Natural killer cell (primary cell): ENCODE measurements at regions not wholly inside any gene's neighbourhood (a gene's known extent, or its start where the extent isn't known, plus 50 kb on each side); places are given as distances from the start of the nearest gene placed in this dataset.
"Not testable (repeated sequence)": the region's sequence is repeated elsewhere in the genome, so short reads cannot be mapped to it uniquely, and the experiment has no call there.

ENCODE experiments used
- ATAC-seq, 3 donors: fragments of 150-1000 bp in 2 of 3; fragments of 200-7000 bp in 1 of 3; cut with Tn5 transposase; 1 replicate in 1 of 3; 2 replicates in 2 of 3; pipeline ENCODE4 v1.10.0; 2021; ENCODE audit warnings: mild to moderate bottlenecking in 2 of 3, moderate library complexity in 2 of 3
- DNase-seq, 2 donors: peaks; one replicate each; pipeline versions ENCODE4 v3.0.0 to v3.0.0-alpha.2; 2013 to 2021; ENCODE audit warnings: mixed read lengths in 1 of 2
- H3K27ac ChIP-seq: one replicate; pipeline ENCODE4 v1.5.1; 2013; ENCODE audit warnings: mild to moderate bottlenecking, low read length
- H3K27me3 ChIP-seq: one replicate; pipeline ENCODE4 v1.6.1; 2013; ENCODE audit warnings: low read length; ENCODE audit not compliant: control insufficient read depth, insufficient read depth
- H3K36me3 ChIP-seq: one replicate; pipeline ENCODE4 v1.6.1; 2013; ENCODE audit warnings: low read length; ENCODE audit not compliant: control insufficient read depth, insufficient read depth
- H3K4me1 ChIP-seq: one replicate; pipeline ENCODE4 v1.6.1; 2013; ENCODE audit warnings: low read length; ENCODE audit not compliant: control insufficient read depth, insufficient read depth
- H3K4me3 ChIP-seq: one replicate; pipeline ENCODE4 v1.5.1; 2013; ENCODE audit warnings: low read length
- H3K9me3 ChIP-seq: one replicate; pipeline ENCODE4 v1.6.1; 2013; ENCODE audit warnings: low read length; ENCODE audit not compliant: control insufficient read depth, insufficient read depth
- H3K27ac Mint-ChIP-seq, 2 donors: one replicate each; pipeline ENCODE4 v1.8.0; 2022; ENCODE audit warnings: mild to moderate bottlenecking in 2 of 2, mixed read lengths in 2 of 2, moderate library complexity in 1 of 2
- H3K27me3 Mint-ChIP-seq, 2 donors: one replicate each; pipeline ENCODE4 v1.8.0; 2022; ENCODE audit warnings: low read depth in 2 of 2, mixed read lengths in 2 of 2
- H3K36me3 Mint-ChIP-seq: one replicate; pipeline ENCODE4 v1.8.0; 2022; ENCODE audit warnings: mixed read lengths
- H3K4me1 Mint-ChIP-seq, 2 donors: one replicate each; pipeline ENCODE4 v1.8.0; 2022; ENCODE audit warnings: mixed read lengths in 2 of 2
- H3K4me3 Mint-ChIP-seq: one replicate; pipeline ENCODE4 v1.8.0; 2022; ENCODE audit warnings: mild to moderate bottlenecking, moderate library complexity, mixed read lengths
- H3K9me3 Mint-ChIP-seq, 2 donors: one replicate each; pipeline ENCODE4 v1.8.0; 2022; ENCODE audit warnings: mixed read lengths in 2 of 2
- WGBS: methylation state at CpG from one replicate; pipeline ENCODE4 v1.1.7; 2013; ENCODE audit warnings: missing lambda C conversion rate; ENCODE audit not compliant: insufficient coverage; 5-methylcytosine and 5-hydroxymethylcytosine counted together
- intact Hi-C: fragments of 100-400 bp; cut with micrococcal nuclease; formaldehyde crosslinking; loops from one replicate; pipeline ENCODE4 v1.14.2; 2022
- TF ChIP-seq, protein P1 (sequence below): fragments of 200-600 bp; IDR thresholded peaks from one replicate; pipeline ENCODE4 v1.8.0; 2022; ENCODE audit warnings: antibody characterized with exemption

DNA sequence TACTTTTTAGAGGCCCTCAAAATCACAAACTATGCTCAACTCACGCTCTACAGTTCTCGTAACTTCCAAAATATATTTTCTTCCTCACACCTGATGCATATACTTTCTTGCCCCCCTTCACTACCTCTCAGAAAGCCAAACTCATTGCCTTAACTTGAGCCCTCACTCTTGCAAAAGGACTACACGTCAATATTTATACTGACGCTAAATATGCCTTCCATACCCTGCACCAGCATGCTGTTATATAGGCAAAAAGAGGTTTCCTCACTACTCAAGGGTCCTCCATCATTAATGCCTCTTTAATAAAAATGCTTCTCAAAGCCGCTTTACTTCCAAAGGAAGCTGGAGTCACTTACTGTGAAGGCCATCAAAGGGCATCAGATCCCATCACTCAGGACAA lies 92.9 kb upstream of the ATF7IP2 start:
- H3K36me3 ChIP-seq, H3K27ac ChIP-seq, H3K4me1 Mint-ChIP-seq, DNase-seq, H3K4me3 ChIP-seq, H3K4me3 Mint-ChIP-seq, H3K27me3 ChIP-seq, H3K9me3 ChIP-seq, ATAC-seq, H3K27me3 Mint-ChIP-seq, intact Hi-C loops, H3K4me1 ChIP-seq, H3K27ac Mint-ChIP-seq: not testable (repeated sequence)
- peaks cover 9 to 15% of the 10 kb centered on the region in 2 donors for H3K9me3 Mint-ChIP-seq
- 73% methylated on average over 5 of the region's 5 CpGs for WGBS
- peaks cover 19% of the 10 kb centered on the region for H3K36me3 Mint-ChIP-seq

DNA sequence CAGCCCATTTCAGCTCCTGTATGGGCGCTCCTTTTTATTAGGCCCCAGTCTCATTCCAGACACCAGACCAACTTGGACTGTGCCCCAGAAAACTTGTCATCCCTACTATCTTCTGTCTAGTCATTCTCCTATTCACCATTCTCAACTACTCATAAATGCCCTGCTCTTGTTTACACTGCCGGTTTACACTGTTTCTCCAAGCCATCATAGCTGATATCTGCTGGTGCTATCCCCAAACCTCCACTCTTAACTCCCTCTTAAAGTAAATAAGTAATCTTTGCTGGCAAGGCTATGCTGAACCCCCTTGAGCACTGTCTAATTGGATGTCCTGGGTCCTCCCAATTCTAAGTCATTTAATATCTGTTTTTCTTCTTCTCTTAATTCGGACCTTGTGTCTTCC lies 91.7 kb upstream of the ATF7IP2 start:
- intact Hi-C loops, DNase-seq, H3K4me3 ChIP-seq, H3K27me3 Mint-ChIP-seq, H3K4me3 Mint-ChIP-seq, H3K9me3 ChIP-seq, ATAC-seq, H3K27ac Mint-ChIP-seq, H3K27ac ChIP-seq, H3K36me3 ChIP-seq, H3K4me1 ChIP-seq, H3K4me1 Mint-ChIP-seq, H3K27me3 ChIP-seq: not testable (repeated sequence)
- 88% methylated on average over 3 of the region's 3 CpGs for WGBS
- Mint-ChIP-seq H3K36me3 (peaks cover 19% of the 10 kb centered on the region), H3K9me3 (peaks cover 9 to 15% of the 10 kb centered on the region in 2 donors)

DNA sequence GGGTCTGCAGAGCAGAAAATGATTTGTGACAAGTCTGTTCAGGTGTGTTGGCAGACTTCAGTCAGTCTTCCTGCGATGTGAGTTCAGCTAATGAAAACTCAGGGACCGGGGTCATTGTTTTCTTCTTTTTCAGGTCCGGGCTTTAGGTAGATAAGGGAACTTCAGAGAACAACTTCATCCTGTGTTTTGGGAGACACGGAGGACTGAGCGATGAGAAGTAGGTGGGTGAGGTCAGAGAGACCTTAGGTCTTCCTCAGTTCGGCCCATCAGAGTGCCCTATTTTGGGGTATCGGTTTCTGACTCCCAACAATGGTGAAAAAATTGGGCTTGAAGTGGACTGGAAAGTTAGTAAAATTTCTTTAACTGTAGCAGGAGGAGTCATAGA lies 88.9 kb upstream of the ATF7IP2 start:
- no peaks in the 10 kb centered on the region for H3K36me3 ChIP-seq
- intact Hi-C loops = no loop called here
- Mint-ChIP-seq H3K4me1 (no peaks in the 10 kb centered on the region), H3K27ac (no peak overlapping the region), H3K36me3 (peaks cover 13% of the 10 kb centered on the region), H3K27me3 (no peaks in the 10 kb centered on the region), H3K9me3 (peaks cover 8 to 13% of the 10 kb centered on the region in 2 donors), H3K4me3 (no peak overlapping the region)
- H3K27me3 ChIP-seq = no peaks in the 10 kb centered on the region
- 83% methylated on average over 7 of the region's 7 CpGs for WGBS
- no peak for ATAC-seq
- H3K4me3 ChIP-seq = no peak overlapping the region
- peak overlapping the region; percentile 67 for H3K27ac ChIP-seq
- TF ChIP-seq, protein P1, sequence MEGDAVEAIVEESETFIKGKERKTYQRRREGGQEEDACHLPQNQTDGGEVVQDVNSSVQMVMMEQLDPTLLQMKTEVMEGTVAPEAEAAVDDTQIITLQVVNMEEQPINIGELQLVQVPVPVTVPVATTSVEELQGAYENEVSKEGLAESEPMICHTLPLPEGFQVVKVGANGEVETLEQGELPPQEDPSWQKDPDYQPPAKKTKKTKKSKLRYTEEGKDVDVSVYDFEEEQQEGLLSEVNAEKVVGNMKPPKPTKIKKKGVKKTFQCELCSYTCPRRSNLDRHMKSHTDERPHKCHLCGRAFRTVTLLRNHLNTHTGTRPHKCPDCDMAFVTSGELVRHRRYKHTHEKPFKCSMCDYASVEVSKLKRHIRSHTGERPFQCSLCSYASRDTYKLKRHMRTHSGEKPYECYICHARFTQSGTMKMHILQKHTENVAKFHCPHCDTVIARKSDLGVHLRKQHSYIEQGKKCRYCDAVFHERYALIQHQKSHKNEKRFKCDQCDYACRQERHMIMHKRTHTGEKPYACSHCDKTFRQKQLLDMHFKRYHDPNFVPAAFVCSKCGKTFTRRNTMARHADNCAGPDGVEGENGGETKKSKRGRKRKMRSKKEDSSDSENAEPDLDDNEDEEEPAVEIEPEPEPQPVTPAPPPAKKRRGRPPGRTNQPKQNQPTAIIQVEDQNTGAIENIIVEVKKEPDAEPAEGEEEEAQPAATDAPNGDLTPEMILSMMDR = no peak
- DNase-seq = no peak
- H3K4me1 ChIP-seq = peaks cover 4% of the 10 kb centered on the region
- H3K9me3 ChIP-seq = no peaks in the 10 kb centered on the region

DNA sequence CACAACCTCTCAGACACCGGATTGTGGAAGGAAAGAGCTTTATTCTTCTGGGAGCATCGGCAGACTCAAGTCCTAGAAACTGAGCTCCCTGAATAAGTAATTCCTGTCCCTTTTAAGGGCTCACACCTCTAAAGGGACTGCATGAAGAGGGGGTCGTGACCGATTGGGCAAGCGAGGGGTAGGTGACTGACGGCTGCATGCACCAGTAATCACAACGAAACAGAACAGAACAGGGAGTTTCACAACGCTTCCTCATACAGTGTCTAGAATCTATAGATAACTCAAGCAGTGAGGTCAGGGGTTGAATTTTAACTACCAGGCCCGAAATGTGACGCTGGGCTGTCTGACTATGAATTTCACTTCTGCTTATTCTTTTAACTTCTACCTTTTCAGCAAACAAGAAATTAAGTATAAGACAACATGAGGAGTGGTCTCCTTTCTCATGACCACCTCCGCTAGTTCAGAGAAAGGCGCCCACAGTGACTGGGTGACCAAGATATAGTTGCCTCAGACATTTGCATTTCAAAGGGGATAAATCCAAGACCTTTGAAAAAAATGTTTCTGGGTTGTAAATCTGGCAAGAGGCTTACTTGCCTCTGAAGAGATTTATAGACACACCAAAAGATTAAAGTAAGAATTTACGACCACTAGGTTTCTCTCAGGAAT lies 88.4 kb upstream of the ATF7IP2 start:
- WGBS = 55% methylated on average over 12 of the region's 13 CpGs
- Mint-ChIP-seq H3K27ac (no peak overlapping the region), H3K36me3 (peaks cover 13% of the 10 kb centered on the region), H3K4me3 (no peak overlapping the region), H3K9me3 (peaks cover 8 to 13% of the 10 kb centered on the region in 2 donors), H3K4me1 (no peaks in the 10 kb centered on the region), H3K27me3 (no peaks in the 10 kb centered on the region)
- TF ChIP-seq, protein P1 = no peak
- ATAC-seq (no peak), DNase-seq (no peak)
- H3K9me3 ChIP-seq = no peaks in the 10 kb centered on the region
- intact Hi-C loops = no loop called here
- peak overlapping the region; percentile 67 for H3K27ac ChIP-seq
- no peaks in the 10 kb centered on the region for H3K27me3 ChIP-seq
- H3K36me3 ChIP-seq = no peaks in the 10 kb centered on the region
- peaks cover 4% of the 10 kb centered on the region for H3K4me1 ChIP-seq
- no peak overlapping the region for H3K4me3 ChIP-seq
